ENCODE measurements at regions not wholly inside any gene's neighbourhood (a gene's known extent, or its start where the extent isn't known, plus 50 kb on each side); places are given as distances from the start of the nearest gene placed in this dataset.
"Not testable (repeated sequence)": the region's sequence is repeated elsewhere in the genome, so short reads cannot be mapped to it uniquely, and the experiment has no call there.

GRCh38 chr4:74578865-74579264, 133.9 kb downstream of the AREG start:
- not testable (repeated sequence) for TF ChIP-seq CTCF, POLR2A (IDR thresholded peaks at IDR 0.05)

All from heart left ventricle (tissue), 13 donors.